WERI-Rb-1 (cell line): ENCODE measurements at regions not wholly inside any gene's neighbourhood (a gene's known extent, or its start where the extent isn't known, plus 50 kb on each side); places are given as distances from the start of the nearest gene placed in this dataset.

Source experiments
- DNase-seq: peaks from one replicate; pipeline ENCODE4 v3.0.0-alpha.2; 2020
- H3K27ac ChIP-seq: fragments of 250-450 bp; sonication (Bioruptor Pico); 2 replicates; pipeline ENCODE4 v1.5.1; 2020; ENCODE audit warnings: mild to moderate bottlenecking, moderate library complexity
- H3K27me3 ChIP-seq: fragments of 250-450 bp; sonication (Bioruptor Pico); 2 replicates; pipeline ENCODE4 v1.5.1; 2021; ENCODE audit warnings: mild to moderate bottlenecking, low read depth, moderate library complexity; ENCODE audit not compliant: insufficient read depth, severe bottlenecking
- H3K36me3 ChIP-seq: fragments of 250-450 bp; sonication (Bioruptor Pico); 2 replicates; pipeline ENCODE4 v1.5.1; 2020; ENCODE audit warnings: mild to moderate bottlenecking, moderate library complexity
- H3K4me3 ChIP-seq: 2 replicates; pipeline ENCODE4 v1.5.1; 2011; ENCODE audit warnings: low read depth, mild to moderate bottlenecking, control low read depth, low read length
- H3K9me3 ChIP-seq: fragments of 250-450 bp; sonication (Bioruptor Pico); 2 replicates; pipeline ENCODE4 v1.5.1; 2021; ENCODE audit warnings: mild to moderate bottlenecking, moderate library complexity; ENCODE audit not compliant: severe bottlenecking
- CTCF ChIP-seq: IDR thresholded peaks from 2 replicates; pipeline ENCODE4 v1.5.1; 2011; ENCODE audit warnings: low read depth, mild to moderate bottlenecking, control low read depth, inconsistent platforms, low read length

DNA sequence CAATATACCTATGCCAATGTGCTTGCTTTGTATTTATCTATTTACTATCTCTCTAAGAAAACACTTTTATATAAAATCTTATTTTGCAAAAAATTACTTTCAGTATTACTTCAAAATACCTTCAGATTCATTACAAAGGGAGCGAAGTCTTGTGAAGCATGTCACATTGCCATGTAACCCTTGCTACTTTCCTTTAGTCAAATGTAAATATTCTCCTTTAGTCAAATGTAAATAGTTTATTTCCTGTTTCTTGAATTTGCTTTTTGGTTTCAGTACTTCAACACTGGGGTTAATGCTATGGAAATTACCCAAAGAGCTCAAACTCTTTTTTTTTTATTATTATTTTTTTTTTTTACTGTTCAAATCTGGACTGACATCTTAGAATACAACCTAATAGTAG, 383.3 kb downstream of the GRXCR1 start:
- Histone ChIP-seq H3K4me3 (no peak overlapping the region), H3K27ac (no peak overlapping the region), H3K9me3 (no peaks in the 10 kb centered on the region), H3K27me3 (no peaks in the 10 kb centered on the region), H3K36me3 (no peaks in the 10 kb centered on the region)
- no peak for TF ChIP-seq CTCF
- DNase-seq = no peak

- Histone ChIP-seq H3K27me3 (no peaks in the 10 kb centered on the region), H3K27ac (no peak overlapping the region), H3K4me3 (no peak overlapping the region), H3K9me3 (no peaks in the 10 kb centered on the region), H3K36me3 (no peaks in the 10 kb centered on the region)
- no peak for TF ChIP-seq CTCF
- DNase-seq = no peak
These were observed 383.8 kb downstream of the GRXCR1 start for GRCh38 chr4:43276321-43276720.

DNA sequence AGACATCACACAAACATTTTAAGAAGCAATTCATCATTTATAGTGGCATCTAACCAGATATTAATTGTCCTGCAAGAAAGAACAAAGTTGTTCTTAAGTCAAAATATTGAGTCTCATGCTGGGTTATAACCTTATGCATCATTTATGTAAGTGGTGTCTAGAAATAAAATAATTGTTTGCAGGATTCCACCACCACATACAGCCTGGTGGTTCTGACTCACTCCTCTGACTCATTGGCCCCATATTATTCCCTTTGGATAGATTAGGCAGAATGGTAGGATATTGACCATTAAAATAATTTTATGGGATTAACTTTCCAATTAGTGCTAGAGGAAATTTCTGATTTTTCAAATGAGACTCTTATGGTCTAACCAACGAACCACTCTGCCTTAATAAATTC, 384.5 kb downstream of the GRXCR1 start:
- H3K4me3 ChIP-seq = no peak overlapping the region
- H3K9me3 ChIP-seq = no peaks in the 10 kb centered on the region
- no peaks in the 10 kb centered on the region for H3K36me3 ChIP-seq
- no peak for DNase-seq
- H3K27ac ChIP-seq = no peak overlapping the region
- H3K27me3 ChIP-seq = no peaks in the 10 kb centered on the region
- no peak for TF ChIP-seq CTCF

- H3K27me3 ChIP-seq = no peaks in the 10 kb centered on the region
- DNase-seq = peak; percentile 10
- peaks cover 3% of the 10 kb centered on the region for H3K9me3 ChIP-seq
- TF ChIP-seq CTCF = no peak
- no peak overlapping the region for H3K4me3 ChIP-seq
- no peaks in the 10 kb centered on the region for H3K36me3 ChIP-seq
- peak overlapping the region; percentile 69 for H3K27ac ChIP-seq
These were observed 390.0 kb downstream of the GRXCR1 start for GRCh38 chr4:43282534-43282933.

DNA sequence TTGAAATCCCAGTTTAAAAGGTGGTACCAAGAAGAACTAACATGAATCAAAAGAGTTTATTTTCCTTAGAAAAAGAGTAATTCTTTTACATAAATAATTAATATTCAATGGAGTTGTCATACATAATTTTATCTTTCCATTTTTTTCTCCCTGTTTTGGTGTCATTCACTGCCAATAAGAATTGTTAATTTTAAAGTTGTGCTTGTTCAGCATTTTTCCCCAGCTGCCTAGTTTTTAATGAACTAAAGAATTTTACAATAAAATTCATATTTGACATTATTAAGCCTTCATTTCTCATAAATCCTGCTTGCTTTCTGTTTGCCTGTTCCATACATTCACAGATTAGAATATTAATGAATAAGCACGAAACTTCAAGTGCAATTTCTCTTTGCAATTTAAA, 393.6 kb downstream of the GRXCR1 start:
- DNase-seq = no peak
- H3K36me3 ChIP-seq = no peaks in the 10 kb centered on the region
- H3K27me3 ChIP-seq = no peaks in the 10 kb centered on the region
- TF ChIP-seq CTCF = no peak
- H3K4me3 ChIP-seq = no peak overlapping the region
- peaks cover 3% of the 10 kb centered on the region for H3K9me3 ChIP-seq
- H3K27ac ChIP-seq = no peak overlapping the region

DNA sequence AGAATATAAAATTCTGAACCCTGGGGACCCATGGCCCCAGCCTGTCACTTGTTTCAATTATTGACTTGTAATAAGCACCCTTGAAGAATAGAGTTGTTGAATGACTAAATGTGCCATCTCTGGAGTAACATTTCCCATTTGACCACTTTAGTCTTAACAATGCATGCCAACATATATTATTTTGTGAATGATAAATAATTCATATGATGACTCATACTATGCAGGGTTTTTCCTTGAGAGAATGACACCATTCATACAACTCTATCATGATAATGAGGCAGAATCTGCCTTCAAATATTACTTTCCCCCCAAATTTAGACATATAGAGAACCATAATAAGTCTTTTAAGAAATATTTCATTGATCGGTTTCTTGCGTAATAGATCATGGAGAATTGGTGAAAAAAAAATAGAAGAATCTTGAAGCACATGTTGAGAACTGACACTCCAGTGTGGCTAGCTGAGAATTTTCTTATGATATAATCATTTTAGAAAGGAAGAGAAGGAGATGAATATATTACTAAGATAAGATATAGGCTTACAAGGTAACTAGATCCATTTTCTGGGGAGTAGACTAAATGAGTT, 404.5 kb downstream of the GRXCR1 start:
- H3K27me3 ChIP-seq = no peaks in the 10 kb centered on the region
- H3K9me3 ChIP-seq = no peaks in the 10 kb centered on the region
- H3K4me3 ChIP-seq = no peak overlapping the region
- no peak overlapping the region for H3K27ac ChIP-seq
- no peak for TF ChIP-seq CTCF
- no peaks in the 10 kb centered on the region for H3K36me3 ChIP-seq
- DNase-seq = no peak
